ENCODE measurements at regions not wholly inside any gene's neighbourhood (a gene's known extent, or its start where the extent isn't known, plus 50 kb on each side); places are given as distances from the start of the nearest gene placed in this dataset.

DNA sequence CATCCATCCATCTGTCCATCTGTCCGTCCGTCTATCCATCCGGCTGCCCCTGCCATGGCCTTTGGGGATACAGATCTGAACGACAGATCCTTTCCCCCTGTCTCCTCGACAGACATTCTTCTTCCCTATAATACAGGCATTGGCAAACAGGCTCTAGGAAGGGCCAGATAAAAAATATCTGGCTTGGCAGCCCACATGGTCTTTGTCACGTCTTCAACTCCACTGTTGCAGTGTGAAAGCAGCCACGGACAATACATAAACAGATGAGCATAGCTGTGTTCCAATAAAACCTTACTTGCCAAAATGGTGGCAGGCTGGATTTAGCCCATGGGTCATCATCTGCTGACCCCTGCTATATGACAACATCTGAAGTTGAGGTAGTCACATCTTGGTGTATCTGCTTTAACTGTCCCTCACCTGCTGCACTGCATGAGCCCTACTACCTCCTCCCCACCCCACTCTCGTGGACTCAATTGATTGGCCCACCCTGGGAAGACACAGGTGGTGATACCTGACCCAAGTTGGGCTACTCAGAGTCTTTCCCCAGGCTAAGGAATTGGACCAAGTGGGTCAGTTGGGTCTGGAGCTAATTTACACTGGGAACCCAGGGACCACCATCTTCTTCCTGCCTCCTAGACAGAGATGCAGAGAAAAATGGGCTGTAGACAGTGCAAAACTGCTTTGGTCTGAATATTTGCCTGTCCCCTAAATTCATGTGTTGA, 128.4 kb upstream of the SMAD3 start:
- Histone ChIP-seq H3K9ac (no peak overlapping the region), H4K20me1 (ENCODE audit: insufficient read depth) (no peaks in the 10 kb centered on the region), H2AFZ (ENCODE audit: low read depth) (no peak overlapping the region), H3K79me2 (ENCODE audit: insufficient read depth, low read depth) (no peaks in the 10 kb centered on the region), H3K4me1 (ENCODE audit: low read depth, poor library complexity, severe bottlenecking) (no peaks in the 10 kb centered on the region), H3K4me2 (no peak overlapping the region), H3K4me3 (IDR thresholded peaks at IDR 0.05; ENCODE audit: insufficient read depth, low read depth, low read length) (no peak overlapping the region), H3K36me3 (ENCODE audit: insufficient read depth) (no peaks in the 10 kb centered on the region), H3K27me3 (ENCODE audit: insufficient read depth, low read depth) (no peaks in the 10 kb centered on the region), H3K27ac (no peak overlapping the region)
- TF ChIP-seq, protein P1, sequence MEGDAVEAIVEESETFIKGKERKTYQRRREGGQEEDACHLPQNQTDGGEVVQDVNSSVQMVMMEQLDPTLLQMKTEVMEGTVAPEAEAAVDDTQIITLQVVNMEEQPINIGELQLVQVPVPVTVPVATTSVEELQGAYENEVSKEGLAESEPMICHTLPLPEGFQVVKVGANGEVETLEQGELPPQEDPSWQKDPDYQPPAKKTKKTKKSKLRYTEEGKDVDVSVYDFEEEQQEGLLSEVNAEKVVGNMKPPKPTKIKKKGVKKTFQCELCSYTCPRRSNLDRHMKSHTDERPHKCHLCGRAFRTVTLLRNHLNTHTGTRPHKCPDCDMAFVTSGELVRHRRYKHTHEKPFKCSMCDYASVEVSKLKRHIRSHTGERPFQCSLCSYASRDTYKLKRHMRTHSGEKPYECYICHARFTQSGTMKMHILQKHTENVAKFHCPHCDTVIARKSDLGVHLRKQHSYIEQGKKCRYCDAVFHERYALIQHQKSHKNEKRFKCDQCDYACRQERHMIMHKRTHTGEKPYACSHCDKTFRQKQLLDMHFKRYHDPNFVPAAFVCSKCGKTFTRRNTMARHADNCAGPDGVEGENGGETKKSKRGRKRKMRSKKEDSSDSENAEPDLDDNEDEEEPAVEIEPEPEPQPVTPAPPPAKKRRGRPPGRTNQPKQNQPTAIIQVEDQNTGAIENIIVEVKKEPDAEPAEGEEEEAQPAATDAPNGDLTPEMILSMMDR (conservative IDR thresholded peaks at IDR 0.05; ENCODE audit: low read depth, low read length) = no peak

DNA sequence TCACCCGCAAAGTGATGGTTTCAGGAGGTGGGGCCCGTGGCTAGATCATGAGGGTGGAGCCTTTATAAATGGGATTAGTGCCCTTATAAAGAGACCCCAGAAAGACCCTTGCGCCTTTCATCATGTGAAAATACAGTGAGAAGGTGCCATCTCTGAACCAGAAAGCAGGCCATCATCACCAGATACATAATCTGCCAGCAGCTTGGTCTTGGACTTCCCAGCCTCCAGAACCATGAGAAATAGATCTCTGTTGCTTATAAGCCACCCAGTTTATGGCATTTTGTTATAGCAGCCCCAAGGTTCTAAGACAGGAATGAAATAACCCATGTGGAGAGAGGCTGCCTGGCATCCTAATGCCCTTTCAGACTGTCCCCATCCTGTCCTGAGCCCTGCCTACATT, 127.8 kb upstream of the SMAD3 start:
- Histone ChIP-seq H3K79me2 (ENCODE audit: insufficient read depth, low read depth) (no peaks in the 10 kb centered on the region), H2AFZ (ENCODE audit: low read depth) (no peak overlapping the region), H3K27ac (no peak overlapping the region), H3K27me3 (ENCODE audit: insufficient read depth, low read depth) (no peaks in the 10 kb centered on the region), H3K9ac (no peak overlapping the region), H3K4me1 (ENCODE audit: low read depth, poor library complexity, severe bottlenecking) (no peaks in the 10 kb centered on the region), H3K4me2 (no peak overlapping the region), H4K20me1 (ENCODE audit: insufficient read depth) (no peaks in the 10 kb centered on the region), H3K36me3 (ENCODE audit: insufficient read depth) (no peaks in the 10 kb centered on the region), H3K4me3 (IDR thresholded peaks at IDR 0.05; ENCODE audit: insufficient read depth, low read depth, low read length) (no peak overlapping the region)
- TF ChIP-seq, protein P1 (conservative IDR thresholded peaks at IDR 0.05; ENCODE audit: low read depth, low read length) = no peak

DNA sequence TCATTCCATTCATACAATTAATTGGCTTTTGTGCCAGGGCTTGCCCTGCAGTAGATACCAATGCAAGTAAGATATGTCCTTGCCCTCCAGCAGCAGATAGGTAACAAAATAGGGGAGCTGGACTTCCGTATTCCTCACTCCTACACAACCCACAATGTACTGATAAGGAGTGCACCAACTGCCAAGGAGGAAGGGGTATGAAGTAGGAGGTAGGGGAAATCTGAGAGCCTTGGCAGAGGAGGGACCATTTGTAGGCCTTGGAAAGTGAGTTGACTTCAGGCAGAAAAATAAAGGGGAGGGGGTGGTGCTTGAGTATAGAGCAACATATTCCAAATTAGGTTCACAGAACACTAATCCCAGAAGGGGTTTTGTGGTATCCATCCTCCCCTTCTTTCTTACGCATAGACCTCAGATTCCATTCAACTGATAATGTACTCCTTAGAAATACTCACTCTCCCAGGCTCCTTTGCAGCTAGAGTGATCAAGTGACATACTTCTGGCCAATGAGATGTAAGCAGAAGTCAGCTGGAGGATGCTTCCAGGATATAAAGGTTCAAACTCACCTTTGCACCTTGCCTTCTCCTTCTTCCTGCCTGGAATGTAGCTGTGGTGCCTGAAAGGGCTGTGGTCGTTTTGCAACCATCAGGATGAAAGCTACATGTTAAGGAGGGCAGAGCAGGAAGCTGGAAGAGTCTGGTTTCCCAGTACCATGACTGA, 127.1 kb upstream of the SMAD3 start:
- Histone ChIP-seq H3K27ac (no peak overlapping the region), H3K79me2 (ENCODE audit: insufficient read depth, low read depth) (no peaks in the 10 kb centered on the region), H2AFZ (ENCODE audit: low read depth) (no peak overlapping the region), H3K4me1 (ENCODE audit: low read depth, poor library complexity, severe bottlenecking) (no peaks in the 10 kb centered on the region), H3K36me3 (ENCODE audit: insufficient read depth) (no peaks in the 10 kb centered on the region), H3K4me2 (no peak overlapping the region), H3K9ac (no peak overlapping the region), H3K4me3 (IDR thresholded peaks at IDR 0.05; ENCODE audit: insufficient read depth, low read depth, low read length) (no peak overlapping the region), H3K27me3 (ENCODE audit: insufficient read depth, low read depth) (no peaks in the 10 kb centered on the region), H4K20me1 (ENCODE audit: insufficient read depth) (no peaks in the 10 kb centered on the region)
- TF ChIP-seq, protein P1 (conservative IDR thresholded peaks at IDR 0.05; ENCODE audit: low read depth, low read length) = no peak

DNA sequence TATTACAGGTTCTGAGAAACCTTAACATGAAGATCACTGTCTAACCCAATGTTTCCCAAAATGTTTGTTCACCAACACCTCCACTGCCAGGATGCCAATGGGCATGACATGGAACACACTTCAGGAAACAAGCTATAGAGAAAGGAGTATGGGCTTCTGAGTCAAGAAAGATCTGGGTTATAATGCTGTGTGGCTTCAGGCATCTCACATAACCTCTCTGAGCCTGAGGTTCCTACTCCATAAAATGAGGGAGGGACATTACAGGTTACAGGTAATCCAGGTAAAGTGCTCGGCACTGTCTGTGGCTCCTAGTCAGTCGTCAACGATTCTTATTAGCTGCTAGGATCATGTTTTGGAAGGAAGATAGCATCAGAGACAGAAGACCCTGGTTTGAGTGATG, 126.4 kb upstream of the SMAD3 start:
- TF ChIP-seq, protein P1 (conservative IDR thresholded peaks at IDR 0.05; ENCODE audit: low read depth, low read length) = no peak
- Histone ChIP-seq H4K20me1 (ENCODE audit: insufficient read depth) (no peaks in the 10 kb centered on the region), H3K27me3 (ENCODE audit: insufficient read depth, low read depth) (no peaks in the 10 kb centered on the region), H3K36me3 (ENCODE audit: insufficient read depth) (no peaks in the 10 kb centered on the region), H3K79me2 (ENCODE audit: insufficient read depth, low read depth) (no peaks in the 10 kb centered on the region), H3K4me3 (IDR thresholded peaks at IDR 0.05; ENCODE audit: insufficient read depth, low read depth, low read length) (no peak overlapping the region), H3K4me2 (no peak overlapping the region), H3K27ac (no peak overlapping the region), H3K4me1 (ENCODE audit: low read depth, poor library complexity, severe bottlenecking) (no peaks in the 10 kb centered on the region), H3K9ac (no peak overlapping the region), H2AFZ (ENCODE audit: low read depth) (no peak overlapping the region)
